ENCODE measurements at regions not wholly inside any gene's neighbourhood (a gene's known extent, or its start where the extent isn't known, plus 50 kb on each side); places are given as distances from the start of the nearest gene placed in this dataset.
A peak's percentile ranks its signal among the peaks of the same experiment; 100 is the strongest.

DNA sequence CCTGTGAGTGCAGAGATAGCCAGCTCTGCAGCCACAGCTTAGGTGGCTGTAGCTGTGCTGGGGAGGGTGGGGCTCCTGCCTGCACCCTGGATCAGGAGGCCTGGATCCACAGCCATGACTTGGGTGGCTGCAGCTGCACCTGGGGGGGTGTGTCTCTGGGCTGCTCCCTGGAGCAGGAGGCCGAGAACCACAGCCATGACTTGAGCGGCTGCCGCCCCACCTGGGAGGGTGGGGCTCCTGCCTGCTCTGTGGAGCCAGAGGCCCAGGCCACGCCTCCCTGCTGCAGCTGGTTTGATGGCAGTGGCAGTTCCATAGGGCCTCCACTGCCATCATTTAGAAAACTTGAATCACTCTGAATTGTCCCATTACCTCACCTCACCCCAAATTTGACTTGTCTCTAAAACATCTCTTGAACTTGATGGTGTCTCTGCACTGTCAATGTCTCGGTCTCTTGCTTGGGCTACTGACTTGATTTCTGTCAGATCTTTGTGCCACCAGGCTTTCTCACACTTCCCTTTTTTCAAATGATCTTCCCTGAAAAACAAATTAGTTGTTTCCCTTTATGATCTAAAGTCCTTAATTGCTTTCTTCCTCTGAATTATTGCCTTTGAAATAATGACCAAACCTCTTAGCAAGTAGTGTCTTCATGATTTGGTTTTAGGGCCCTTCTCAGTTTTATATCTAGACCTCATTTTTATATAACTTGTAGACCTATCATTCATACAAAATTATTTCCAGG lies 313.2 kb upstream of the MME start:
- Histone ChIP-seq H3K4me2 (ENCODE audit: low read length) (peak overlapping the region; percentile 20; the same call in 1 of the 2 replicates), H3K79me2 (ENCODE audit: insufficient read depth, low read length) (no peaks in the 10 kb centered on the region), H3K9me3 (ENCODE audit: low read length) (peaks cover 14% of the 10 kb centered on the region), H2AFZ (ENCODE audit: low read length) (no peak overlapping the region), H4K20me1 (ENCODE audit: insufficient read depth, low read length) (no peaks in the 10 kb centered on the region), H3K4me3 (ENCODE audit: low read depth, low read length, poor library complexity, severe bottlenecking) (no peak overlapping the region), H3F3A (ENCODE audit: insufficient read depth, low read length) (no peaks in the 10 kb centered on the region), H3K27ac (ENCODE audit: low read depth, low read length, poor library complexity, severe bottlenecking) (peak overlapping the region; percentile 15), H3K4me1 (ENCODE audit: insufficient read depth, low read length, severe bottlenecking) (peaks cover 16% of the 10 kb centered on the region), H3K27me3 (ENCODE audit: insufficient read depth, low read length) (no peaks in the 10 kb centered on the region), H3K9me2 (ENCODE audit: low read depth, low read length) (no peaks in the 10 kb centered on the region), H3K36me3 (ENCODE audit: insufficient read depth, low read length) (no peaks in the 10 kb centered on the region), H3K9ac (ENCODE audit: low read length) (no peak overlapping the region)
- no peak for TF ChIP-seq EZH2 (IDR thresholded peaks at IDR 0.05; ENCODE audit: borderline replicate concordance, low read length)
- TF ChIP-seq, protein P1, sequence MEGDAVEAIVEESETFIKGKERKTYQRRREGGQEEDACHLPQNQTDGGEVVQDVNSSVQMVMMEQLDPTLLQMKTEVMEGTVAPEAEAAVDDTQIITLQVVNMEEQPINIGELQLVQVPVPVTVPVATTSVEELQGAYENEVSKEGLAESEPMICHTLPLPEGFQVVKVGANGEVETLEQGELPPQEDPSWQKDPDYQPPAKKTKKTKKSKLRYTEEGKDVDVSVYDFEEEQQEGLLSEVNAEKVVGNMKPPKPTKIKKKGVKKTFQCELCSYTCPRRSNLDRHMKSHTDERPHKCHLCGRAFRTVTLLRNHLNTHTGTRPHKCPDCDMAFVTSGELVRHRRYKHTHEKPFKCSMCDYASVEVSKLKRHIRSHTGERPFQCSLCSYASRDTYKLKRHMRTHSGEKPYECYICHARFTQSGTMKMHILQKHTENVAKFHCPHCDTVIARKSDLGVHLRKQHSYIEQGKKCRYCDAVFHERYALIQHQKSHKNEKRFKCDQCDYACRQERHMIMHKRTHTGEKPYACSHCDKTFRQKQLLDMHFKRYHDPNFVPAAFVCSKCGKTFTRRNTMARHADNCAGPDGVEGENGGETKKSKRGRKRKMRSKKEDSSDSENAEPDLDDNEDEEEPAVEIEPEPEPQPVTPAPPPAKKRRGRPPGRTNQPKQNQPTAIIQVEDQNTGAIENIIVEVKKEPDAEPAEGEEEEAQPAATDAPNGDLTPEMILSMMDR (IDR thresholded peaks at IDR 0.05; ENCODE audit: low read length) = no peak

DNA sequence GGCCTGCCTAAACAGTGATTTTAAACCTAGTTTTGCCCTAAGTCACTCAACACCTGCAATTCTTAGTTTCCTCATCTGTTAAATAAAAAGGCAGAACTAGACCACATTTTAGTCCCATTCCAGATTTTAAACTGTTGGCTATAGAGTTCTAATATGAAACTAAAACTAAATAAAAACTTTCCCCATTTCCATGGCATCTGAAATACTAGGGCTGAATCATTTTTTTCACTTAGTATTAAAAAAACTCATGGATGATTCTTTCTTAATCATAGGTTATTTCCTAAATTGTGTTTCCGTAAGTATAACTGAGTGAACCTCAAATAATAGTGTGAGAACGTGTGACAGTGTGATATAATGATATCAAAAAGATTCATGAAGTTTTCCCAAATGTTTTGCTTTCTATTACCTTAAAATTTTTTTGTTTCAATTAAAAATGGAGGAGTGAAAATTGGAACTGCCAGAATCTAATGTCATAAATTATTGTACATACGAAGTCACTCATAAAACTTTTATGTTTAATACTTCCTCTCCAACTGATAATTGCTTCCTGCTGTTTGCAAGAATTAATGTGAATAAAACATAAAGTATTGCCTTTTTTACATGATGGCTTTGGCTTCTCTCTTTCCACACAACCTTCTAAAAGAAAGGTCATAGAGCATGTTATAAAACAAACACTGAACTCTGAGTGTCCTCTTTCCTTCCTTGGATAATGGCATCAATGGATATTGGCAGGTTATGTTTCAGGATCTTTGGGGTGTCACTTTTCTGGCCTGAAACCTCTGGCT lies 315.1 kb upstream of the MME start:
- H3K9me2 ChIP-seq (ENCODE audit: low read depth, low read length) = no peaks in the 10 kb centered on the region

DNA sequence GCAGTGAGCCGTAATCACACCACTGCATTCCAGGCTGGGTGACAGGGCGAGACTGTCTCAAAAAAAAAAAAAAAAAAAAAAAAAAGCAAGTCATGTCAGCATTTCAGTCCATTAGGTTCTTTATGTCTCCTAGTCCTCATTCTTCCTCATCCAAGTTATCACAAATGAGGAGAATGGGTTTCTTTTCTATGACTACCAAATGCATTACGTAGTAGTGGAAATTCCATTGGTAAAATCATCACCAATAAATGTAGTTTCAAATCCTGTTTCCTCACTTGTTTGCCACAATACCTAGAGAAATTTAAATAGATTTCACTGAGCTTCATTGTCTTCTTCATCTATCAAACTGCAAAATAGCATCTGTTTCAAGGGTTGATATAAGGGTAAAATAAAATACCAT lies 317.6 kb upstream of the MME start:
- no peaks in the 10 kb centered on the region for H3K79me2 ChIP-seq (ENCODE audit: insufficient read depth, low read length)
- TF ChIP-seq, protein P1 (IDR thresholded peaks at IDR 0.05; ENCODE audit: low read length) = no peak
- no peak for TF ChIP-seq EZH2 (IDR thresholded peaks at IDR 0.05; ENCODE audit: borderline replicate concordance, low read length)
- no peak overlapping the region for H2AFZ ChIP-seq (ENCODE audit: low read length)
- H3K4me2 ChIP-seq (ENCODE audit: low read length) = no peak overlapping the region
- H3K9me3 ChIP-seq (ENCODE audit: low read length) = peaks cover 14% of the 10 kb centered on the region
- no peaks in the 10 kb centered on the region for H3K27me3 ChIP-seq (ENCODE audit: insufficient read depth, low read length)
- no peaks in the 10 kb centered on the region for H3K9me2 ChIP-seq (ENCODE audit: low read depth, low read length)
- H3K36me3 ChIP-seq (ENCODE audit: insufficient read depth, low read length) = no peaks in the 10 kb centered on the region
- no peaks in the 10 kb centered on the region for H3F3A ChIP-seq (ENCODE audit: insufficient read depth, low read length)
- H3K4me1 ChIP-seq (ENCODE audit: insufficient read depth, low read length, severe bottlenecking) = peaks cover 20% of the 10 kb centered on the region
- no peak overlapping the region for H3K27ac ChIP-seq (ENCODE audit: low read depth, low read length, poor library complexity, severe bottlenecking)
- H4K20me1 ChIP-seq (ENCODE audit: insufficient read depth, low read length) = no peaks in the 10 kb centered on the region
- H3K9ac ChIP-seq (ENCODE audit: low read length) = no peak overlapping the region
- H3K4me3 ChIP-seq (ENCODE audit: low read depth, low read length, poor library complexity, severe bottlenecking) = no peak overlapping the region

More for the DNA sequence above, 315.1 kb upstream of the MME start:
- TF ChIP-seq, protein P1 (IDR thresholded peaks at IDR 0.05; ENCODE audit: low read length) = no peak
- no peak for TF ChIP-seq EZH2 (IDR thresholded peaks at IDR 0.05; ENCODE audit: borderline replicate concordance, low read length)
- Histone ChIP-seq H4K20me1 (ENCODE audit: insufficient read depth, low read length) (no peaks in the 10 kb centered on the region), H2AFZ (ENCODE audit: low read length) (no peak overlapping the region), H3K9ac (ENCODE audit: low read length) (no peak overlapping the region), H3K79me2 (ENCODE audit: insufficient read depth, low read length) (no peaks in the 10 kb centered on the region), H3K4me3 (ENCODE audit: low read depth, low read length, poor library complexity, severe bottlenecking) (no peak overlapping the region), H3K9me3 (ENCODE audit: low read length) (peaks cover 14% of the 10 kb centered on the region), H3K4me1 (ENCODE audit: insufficient read depth, low read length, severe bottlenecking) (peaks cover 18% of the 10 kb centered on the region), H3K27me3 (ENCODE audit: insufficient read depth, low read length) (no peaks in the 10 kb centered on the region), H3K36me3 (ENCODE audit: insufficient read depth, low read length) (no peaks in the 10 kb centered on the region), H3F3A (ENCODE audit: insufficient read depth, low read length) (no peaks in the 10 kb centered on the region), H3K4me2 (ENCODE audit: low read length) (no peak overlapping the region), H3K27ac (ENCODE audit: low read depth, low read length, poor library complexity, severe bottlenecking) (no peak overlapping the region)

Measured in OCI-LY1 (cell line).